ENCODE measurements at regions not wholly inside any gene's neighbourhood (a gene's known extent, or its start where the extent isn't known, plus 50 kb on each side); places are given as distances from the start of the nearest gene placed in this dataset.

DNA sequence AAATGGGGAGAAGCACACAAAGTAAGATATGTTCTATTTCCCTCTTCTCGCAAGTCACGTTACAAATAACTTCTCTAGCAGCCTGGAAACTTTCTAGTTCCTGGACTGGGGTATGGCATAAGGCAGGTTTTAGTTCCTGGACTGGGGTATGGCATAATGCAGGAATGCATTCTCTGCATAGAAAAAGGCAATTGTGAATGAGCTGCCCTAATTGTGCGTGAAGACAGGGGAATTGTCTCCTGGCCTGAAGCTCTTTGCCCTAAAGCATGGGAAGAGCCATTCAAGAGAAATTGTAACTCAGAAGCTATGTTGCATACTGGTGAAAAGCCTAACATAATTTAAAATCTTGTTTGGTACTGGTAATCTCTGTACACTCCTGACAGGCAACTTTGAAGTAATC is 54.3 kb upstream of the CBLB start:
- FAIRE-seq = no peak

DNA sequence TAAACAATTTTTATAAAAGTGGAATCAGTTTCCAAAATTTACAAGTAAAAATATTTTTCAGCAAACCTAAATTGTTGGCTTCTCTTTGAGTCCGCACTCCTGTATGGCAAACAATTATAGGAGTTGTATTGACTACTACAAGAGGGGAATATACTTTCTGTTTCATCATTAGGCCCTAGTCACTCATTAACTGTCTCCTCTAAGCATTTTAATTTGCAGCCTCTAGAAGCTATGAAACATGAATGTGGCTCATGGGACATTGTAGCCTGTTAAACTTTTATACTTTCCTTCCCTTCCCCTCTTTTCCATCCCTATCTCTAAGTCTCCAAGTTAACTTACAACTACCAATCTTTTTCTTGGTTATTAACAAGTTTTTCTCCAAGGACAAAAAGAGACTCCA is 58.9 kb upstream of the CBLB start:
- no peak for FAIRE-seq

DNA sequence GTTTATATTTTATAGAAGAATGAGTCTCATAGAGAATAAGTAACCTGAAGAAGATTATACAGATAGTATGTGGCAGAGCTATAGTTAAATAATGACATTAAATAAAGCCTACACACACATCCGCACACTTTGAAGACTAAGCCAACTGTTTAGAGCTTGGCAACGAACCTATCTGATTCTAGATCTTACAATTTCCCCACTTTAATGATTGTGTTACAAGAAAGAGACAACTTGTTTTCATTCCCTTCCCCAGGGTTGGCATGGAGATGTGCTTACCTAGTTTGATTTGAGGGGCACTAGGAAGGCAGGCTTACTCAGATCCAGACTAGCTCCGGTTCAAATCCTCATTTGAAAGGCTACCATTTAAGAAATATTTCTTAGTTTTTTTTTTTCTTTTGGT is 61.9 kb upstream of the CBLB start:
- no peak for FAIRE-seq

DNA sequence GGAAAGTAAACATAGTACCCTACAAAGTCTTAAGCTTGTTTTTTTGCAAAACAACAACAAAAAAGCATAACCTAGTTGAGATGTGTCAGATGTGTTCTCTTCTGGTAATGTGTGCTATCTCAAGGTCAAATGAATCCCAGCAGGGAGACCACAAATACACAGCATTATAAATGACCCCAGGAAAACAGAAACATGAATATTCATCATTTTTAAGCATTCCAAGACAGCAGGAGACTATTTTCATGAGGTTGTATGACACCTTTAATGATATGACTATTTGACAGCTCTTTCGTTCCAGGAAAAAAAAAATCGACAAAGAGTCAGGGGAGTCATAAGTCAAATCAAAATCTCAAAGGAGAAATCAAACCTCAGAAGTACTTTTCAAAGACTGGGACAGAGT is 62.7 kb upstream of the CBLB start:
- no peak for FAIRE-seq

DNA sequence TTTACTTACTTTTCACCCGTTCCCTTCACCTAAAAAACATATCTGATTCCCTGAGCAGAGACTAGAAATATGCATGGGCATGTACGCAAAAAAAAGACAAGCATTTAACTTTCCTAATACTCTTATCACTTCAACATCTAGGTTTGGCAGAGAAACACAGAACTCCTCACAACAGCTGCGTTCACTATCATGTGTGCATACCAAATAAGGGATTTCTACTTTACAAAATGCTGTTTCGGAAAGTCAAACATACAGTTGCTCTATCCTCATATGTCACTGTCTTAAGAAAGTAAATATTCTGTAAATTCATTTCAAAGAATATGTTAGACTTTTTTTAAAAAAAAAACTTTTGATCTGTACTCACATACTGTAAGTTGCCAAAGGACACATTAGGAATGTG is 65.1 kb upstream of the CBLB start:
- no peak for FAIRE-seq

DNA sequence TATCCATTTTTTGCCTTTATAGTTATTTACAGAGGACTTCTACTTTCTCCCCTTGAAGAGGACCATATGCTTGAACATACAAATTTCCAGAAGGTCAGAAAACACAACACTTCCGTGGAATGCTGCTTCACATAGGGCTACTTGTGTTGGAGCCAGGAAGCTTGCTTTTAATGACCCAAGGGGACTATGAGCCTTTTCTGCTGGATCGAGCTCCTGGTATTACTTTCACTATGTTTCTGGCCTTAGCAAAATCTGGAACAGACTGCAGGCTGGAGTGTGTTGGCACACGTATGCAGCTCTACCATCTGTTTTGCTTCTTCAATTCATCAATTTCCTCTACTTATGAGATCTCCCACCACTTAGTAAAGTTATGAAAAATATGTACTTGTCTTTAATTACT is 69.3 kb upstream of the CBLB start:
- no peak for FAIRE-seq

DNA sequence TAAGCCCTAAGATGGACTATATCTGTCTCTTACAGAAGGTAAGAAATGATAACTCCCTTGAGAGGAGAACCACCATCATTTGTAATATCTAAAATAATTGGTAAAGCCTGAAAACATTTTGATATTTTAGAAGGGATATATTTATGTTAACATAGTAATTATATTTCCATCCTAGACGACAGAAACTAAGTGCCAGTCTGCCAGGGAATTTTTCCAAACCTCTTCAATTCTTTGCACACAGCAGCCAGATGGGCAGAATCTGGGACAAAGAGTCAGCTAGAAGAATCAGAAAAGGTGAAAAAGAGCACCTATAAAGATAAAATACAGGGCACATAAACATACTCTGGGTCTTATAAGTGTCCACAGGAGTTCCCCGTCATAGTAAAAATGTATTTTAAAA is 70.0 kb upstream of the CBLB start:
- FAIRE-seq = no peak

DNA sequence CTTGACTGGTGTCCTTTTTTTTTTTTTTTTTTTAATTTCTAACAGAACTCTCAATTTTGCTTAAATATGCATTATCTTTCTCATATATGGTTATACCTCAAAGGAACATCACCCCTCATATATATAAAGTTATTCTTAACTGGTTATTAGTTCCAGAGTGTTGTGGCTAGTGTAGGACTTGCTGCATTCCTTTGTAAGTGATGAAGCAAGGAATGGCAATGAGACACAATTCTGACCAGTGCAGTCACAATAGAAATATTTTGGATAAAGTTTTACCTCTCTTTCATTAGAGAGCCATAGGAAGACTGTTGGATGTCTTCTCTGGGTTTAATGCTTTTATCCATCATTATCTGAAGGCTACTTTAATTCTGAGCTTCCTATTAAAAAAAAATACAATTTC is 75.5 kb upstream of the CBLB start:
- no peak for FAIRE-seq

DNA sequence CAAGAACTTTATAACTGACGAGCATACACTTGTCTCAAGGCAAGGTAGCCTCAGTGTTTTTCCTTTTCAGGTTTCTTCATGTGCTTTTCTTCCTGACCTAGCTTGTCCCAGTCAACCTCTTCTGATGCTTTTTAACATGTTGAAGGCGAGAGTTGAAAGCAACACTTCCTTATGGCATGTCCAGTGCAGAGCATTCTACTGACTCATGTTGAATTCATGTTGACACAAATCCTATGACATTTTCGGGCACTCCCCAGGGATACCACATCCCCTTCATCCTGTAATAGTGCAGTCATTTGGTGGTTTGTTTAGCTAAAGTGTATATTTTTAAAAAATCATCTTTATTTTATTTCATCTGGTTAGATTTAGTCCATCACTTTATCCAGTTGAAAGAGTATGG is 75.9 kb upstream of the CBLB start:
- FAIRE-seq = no peak

DNA sequence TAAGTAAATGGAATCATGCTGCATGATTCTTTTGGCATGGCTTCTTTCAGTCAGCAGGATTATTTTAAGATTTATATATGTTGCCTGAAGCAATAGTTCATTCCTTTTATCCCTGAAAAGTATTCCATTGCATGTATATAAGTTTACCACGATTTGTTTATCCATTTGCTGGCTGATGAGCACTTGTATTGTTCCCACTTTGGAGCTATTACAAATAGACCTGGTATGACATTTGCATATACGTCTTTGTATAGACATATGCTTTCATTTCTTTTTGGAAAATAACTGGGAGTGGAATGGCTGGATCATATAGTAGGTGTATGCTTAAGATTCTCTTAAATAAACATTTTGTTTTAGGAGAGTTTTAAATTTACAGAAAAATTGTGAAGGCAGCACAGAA is 79.3 kb upstream of the CBLB start:
- FAIRE-seq = no peak

DNA sequence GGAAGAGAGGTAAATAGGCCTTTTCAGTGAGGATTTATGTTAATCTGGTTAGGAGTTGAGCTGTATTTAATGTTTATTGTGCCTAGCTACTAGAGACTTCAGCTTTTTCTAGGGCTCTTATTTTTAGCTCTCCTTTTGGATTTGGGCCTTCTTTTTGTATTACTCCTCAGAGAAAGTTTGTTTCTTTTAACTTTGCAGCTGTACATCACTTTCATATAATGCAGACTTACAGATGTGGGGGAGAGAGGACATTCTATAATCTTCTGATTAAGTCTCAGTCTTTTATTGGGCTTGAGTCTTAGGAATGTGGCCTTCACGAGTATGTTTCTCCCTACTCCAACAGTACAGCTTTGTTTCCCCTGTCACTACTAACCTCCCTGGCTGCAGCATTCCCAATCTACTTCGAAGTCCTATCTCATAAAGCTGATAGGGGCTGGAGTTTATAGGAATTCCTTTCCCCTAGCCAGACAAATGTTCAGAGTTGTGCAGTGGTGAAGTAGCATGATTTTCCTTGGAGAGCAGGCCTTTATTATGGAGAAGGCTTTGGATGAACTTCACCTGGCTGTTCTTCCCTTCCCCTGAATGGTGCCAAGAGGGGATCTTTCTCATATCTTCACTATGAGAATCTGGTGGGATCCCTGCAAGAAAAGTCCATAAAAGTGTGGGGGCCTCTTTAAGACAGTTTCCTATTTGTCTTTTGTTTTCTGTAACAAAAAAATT is 82.2 kb upstream of the CBLB start:
- FAIRE-seq = no peak

DNA sequence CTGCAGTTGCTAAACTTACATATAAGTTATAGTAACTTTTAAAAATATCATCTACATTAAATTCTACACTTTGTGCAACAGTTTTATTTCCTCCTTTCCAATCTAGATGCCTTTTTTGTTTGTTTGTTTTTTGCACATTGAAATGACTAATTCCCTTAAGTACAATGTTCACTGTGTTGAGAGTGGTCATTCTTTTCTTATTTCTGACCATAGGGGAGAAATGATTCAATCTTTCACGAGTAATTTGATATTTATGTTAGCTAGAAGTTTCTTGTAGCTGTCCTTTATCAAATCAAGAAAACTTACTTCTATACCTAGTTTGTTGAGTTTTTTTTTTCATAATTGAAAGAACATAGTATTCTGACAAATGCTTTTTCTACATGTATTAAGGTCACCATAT is 85.0 kb upstream of the CBLB start:
- no peak for FAIRE-seq

DNA sequence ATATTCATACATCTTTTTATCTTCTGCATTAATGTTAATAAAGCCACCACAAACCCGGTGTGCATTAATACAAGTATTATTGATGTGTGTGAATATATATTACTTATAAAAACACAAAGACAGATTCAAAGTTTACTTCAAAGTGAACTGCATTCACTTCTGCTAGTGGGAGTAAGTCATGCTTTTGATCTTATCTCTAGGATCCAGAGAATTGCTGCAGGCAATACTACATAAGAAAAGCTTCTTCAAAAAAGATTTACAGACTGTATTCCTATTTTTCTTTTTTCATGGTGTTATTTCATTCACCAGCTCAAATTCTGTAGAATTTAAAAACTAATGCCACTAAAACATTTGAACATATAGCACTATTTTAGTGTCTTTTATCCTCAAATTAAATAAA is 87.5 kb upstream of the CBLB start:
- no peak for FAIRE-seq

DNA sequence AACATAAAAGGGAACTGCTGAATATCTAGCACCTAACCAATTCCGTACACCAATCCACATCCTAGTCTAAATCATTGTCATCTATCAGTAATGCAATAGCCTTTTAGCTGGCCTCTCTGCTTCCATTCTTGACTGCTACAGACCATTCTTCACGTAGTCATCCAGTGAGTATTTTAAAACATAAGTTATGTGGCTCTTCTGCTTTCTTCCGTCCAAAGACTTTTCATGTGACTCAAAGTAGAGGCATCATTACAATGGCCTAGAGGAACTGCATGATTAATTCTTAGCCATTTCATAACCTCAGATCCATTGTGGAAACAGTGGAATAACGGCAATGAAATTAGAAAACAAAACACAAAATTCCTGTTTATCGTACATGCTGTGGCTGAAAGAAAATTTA is 88.9 kb upstream of the CBLB start:
- FAIRE-seq = no peak

DNA sequence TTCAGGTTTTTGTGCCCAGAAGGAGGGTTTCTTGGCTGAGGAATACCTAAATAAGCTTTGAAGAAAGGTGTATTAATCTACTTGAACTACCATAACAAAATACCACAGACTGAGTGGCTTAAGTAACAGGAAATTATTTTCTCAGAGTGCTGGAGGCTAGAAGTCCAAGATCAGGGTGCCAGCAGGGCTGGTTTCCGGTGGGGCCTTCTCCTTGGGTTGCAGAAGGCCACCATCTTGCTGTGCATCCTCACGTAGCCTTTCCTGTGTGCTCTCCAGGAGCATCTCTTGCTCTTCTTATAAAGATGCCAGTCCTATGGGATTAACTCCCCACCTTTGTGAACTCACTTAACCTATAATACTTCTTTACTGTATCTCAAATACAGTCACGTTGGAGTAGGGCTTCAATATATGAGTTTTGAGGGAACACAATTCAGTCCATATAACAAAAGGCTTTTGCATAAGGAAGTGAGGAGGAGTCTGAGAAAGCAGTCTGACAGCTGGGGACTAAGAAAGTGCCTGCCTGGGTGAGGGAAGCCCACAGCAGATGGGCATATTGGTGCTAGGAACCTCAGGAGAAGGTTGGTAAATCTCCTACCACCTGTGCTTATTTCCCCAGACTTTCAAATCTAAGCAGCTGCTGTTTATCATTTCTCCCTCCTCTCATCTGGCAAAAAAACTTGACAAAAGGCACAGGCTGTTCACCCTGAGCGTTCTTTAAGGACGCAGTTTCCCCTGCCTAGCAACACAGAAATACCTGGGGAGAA is 89.6 kb upstream of the CBLB start:
- FAIRE-seq = no peak

DNA sequence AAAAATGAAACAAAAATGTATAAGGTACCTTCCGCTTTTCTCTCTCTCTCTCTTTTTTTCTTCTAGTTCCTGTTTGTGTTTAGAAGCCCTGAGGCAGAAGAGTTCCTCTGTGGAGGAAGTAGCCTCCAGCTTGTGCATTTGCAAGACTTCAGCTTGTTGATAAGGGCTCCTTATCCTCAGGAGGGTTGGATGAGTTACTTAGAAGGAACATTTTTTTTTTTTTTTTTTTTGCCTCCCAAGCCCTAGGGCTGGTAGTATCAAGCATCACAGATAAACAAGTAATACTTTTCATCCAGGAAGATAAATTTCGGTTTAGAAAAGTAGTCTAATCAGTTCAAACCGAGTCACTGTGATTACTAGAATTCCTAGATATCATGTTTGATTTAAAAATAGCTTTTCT is 91.0 kb upstream of the CBLB start:
- FAIRE-seq = no peak

DNA sequence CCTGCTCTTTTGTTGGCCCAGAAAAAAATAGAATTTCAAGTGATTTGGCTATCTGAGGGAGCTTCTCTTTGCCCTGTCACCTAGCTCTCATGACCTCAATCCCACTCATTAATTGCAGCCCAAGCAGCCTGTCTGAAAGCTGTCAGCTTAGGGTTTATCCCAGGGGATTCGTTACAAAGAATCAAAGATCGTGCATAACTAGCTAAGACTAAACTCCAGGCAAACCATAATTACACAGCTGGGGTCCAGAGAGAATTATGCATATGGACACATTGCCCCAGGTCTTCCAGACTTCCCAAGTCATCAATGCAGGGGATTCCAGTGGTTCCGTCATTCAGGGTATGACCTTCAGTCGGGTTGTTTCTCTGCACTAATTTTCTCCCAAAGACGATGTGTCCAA is 91.6 kb upstream of the CBLB start:
- no peak for FAIRE-seq

DNA sequence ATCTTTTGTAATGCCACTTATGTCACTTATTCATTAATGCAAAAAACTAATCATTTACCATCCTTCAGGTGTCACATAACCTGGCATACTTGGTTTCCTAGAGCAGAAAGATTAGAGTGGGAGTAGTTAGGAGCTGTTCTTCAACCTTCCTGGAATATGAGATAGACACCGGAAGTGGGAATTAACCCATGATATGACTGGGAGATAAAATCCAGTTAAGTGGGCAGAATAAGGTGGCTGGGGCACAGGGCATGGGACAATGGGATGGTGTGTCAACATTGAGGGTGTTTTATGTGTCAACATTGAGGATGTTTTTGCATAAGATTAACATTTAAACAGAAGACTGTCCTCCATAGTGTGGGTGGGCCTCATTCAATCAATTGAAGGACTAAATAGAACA is 94.3 kb upstream of the CBLB start:
- FAIRE-seq = no peak

DNA sequence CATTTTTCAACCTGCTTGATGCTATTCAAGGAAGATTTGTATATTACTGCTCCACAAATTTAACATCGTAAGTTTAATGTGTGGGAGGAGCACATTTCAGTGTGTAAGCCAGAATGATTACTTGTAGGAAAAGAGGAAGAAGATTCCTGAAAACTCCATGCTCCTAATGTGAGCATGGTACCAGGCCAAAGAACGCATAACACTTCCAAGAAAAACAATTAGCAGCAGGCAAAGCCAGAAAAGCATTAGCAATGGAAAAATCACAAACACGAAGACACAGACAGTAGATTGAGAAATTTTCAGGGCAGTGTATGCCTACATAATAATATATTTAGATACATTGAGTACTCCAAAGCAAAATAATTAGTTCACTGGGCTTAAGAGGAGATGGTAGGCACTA is 96.6 kb upstream of the CBLB start:
- FAIRE-seq = no peak

DNA sequence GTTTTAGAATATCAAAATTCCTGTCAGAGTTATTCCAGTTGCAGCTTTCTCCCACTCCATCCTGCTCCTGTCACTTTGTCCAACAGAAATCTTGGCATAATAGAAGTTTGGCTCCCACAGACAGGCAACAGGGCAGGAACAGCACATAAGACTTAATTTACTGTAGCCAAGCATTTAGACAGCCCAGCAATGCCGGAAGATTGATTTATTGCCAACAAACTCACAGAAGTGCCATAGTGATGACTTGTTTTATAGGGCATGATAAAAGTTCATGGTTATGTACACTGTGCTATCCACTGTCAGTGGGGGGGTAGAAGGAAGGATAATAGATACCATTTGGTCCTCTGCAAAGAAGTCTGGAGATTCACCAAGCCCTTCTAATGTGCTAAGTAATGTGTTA is 98.3 kb upstream of the CBLB start:
- no peak for FAIRE-seq

DNA sequence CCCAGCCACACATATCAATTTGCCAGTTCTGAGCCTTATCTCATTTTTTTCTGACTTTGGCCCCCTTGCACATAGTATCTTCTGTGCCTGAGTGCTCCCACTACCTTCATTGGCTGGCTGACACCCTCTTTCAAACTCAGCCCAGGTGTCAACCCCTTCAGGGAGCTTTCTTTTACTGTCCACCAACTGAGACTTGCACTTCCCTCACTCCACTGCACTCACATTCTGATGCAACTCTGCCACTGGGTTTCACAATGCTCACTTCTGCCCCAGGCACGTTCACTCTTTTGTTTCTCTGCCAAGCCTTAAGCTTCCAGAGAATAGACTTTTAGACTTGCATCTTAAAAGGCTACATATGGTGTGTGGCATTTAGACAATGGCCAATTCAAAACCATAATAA is 101.5 kb upstream of the CBLB start:
- FAIRE-seq = no peak

DNA sequence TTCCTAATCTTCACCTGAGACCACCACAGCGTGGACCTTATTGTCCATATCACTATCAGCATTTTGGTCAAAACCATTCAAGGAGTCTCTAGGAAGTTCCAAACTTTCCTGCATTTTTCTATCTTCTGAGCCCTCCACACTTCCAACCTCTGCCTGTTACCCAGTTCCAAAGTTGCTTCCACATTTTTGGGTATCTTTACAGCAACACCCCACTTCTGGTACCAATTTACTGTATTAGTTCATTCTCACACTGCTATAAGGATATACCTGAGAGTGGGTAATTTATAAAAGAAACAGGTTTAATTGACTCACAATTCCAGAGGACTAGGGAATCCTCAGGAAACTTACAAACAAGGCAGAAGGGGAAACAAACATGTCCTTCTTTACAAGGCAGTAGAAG is 103.3 kb upstream of the CBLB start:
- no peak for FAIRE-seq

DNA sequence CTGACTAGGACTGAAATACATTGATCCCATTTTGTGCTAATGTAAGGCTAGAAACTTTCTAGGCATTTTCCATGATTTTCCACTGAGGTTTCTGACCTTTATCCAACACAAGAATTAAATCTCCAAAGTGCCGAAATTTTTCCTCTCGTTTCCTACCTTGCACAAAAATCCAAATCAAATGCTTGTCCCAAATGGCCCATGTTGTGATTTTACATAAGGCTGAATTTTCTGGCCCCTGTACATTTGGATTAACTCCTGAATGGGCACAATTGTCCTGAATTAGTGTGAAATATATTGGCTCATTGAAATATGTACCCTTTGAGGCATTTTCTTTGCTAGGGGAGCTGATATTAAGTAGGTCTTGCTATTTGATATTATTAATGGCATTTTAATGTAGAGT is 105.6 kb upstream of the CBLB start:
- no peak for FAIRE-seq

DNA sequence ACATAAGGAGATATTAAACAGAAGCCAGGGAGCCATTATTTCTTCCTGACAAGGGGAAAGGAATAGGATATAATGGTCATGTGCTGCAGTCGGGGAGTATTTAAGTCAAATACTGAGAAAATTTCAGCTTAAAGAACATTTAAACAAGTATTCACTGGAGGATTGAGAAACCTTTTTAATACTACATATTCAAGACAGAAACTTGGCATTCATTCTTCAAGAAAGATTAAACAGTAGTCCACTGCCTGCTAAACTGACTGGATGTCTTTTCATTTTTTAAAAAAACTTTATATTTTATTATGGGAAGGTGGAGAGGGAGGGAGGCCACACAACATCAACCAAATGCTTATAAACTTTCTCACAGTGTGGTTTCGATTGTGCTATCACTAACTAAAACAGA is 107.4 kb upstream of the CBLB start:
- FAIRE-seq = no peak

DNA sequence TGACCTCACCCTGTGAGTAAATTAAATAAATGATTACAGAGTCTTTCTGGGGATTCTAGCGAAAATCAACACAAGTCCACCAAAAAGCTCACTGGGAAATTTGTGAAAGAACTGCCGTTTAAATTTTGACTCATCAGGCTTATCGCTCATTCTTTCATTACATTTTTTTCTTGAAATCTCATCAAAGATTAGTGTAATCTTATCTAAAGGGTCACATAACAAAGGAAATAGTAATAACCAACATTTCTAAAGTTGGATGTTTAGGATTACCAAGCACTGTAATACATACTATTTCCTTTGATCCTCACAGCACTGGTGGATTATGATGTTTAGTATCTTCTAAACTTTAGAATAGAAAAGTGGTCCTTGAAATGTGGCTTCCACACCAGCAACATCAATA is 111.1 kb upstream of the CBLB start:
- no peak for FAIRE-seq

All from A204.1 (cell line).